HG02798 (cell line): ENCODE measurements at regions not wholly inside any gene's neighbourhood (a gene's known extent, or its start where the extent isn't known, plus 50 kb on each side); places are given as distances from the start of the nearest gene placed in this dataset.
A peak's percentile ranks its signal among the peaks of the same experiment; 100 is the strongest.

Experiments used
- ATAC-seq: cut with Tn5 transposase; IDR thresholded peaks from one replicate; pipeline ENCODE4 v1.9.1; 2021; ENCODE audit warnings: mild to moderate bottlenecking; ENCODE audit not compliant: unreplicated experiment, poor library complexity

GRCh38 chr2:204218040-204218439, 281.5 kb downstream of the ICOS start:
- ATAC-seq, result no peak

- ATAC-seq, result no peak
Measured at GRCh38 chr2:204219196-204219595, 282.6 kb downstream of the ICOS start.

GRCh38 chr2:204220896-204221295, 284.3 kb downstream of the ICOS start:
- no peak for ATAC-seq

- no peak for ATAC-seq
Measured at GRCh38 chr2:204223046-204223445, 286.5 kb downstream of the ICOS start.

- no peak for ATAC-seq
Measured at GRCh38 chr2:204223544-204223943, 287.0 kb downstream of the ICOS start.

GRCh38 chr2:204225671-204226073, 289.1 kb downstream of the ICOS start:
- ATAC-seq, result no peak

GRCh38 chr2:204226305-204226880, 289.8 kb downstream of the ICOS start:
- no peak for ATAC-seq

GRCh38 chr2:204228169-204228886, 291.8 kb downstream of the ICOS start:
- no peak for ATAC-seq

- ATAC-seq, result no peak
Measured at GRCh38 chr2:204234248-204234647, 297.7 kb downstream of the ICOS start.

GRCh38 chr2:204234879-204235278, 298.3 kb downstream of the ICOS start:
- ATAC-seq, result no peak

- no peak for ATAC-seq
Measured at GRCh38 chr2:204237416-204237815, 300.9 kb downstream of the ICOS start.

GRCh38 chr2:204239411-204240165, 303.0 kb downstream of the ICOS start:
- ATAC-seq, result no peak

- no peak for ATAC-seq
Measured at GRCh38 chr2:204240961-204241360, 304.3 kb upstream of the PARD3B start.

- no peak for ATAC-seq
Measured at GRCh38 chr2:204249437-204249836, 295.8 kb upstream of the PARD3B start.

GRCh38 chr2:204250692-204251091, 294.6 kb upstream of the PARD3B start:
- ATAC-seq, result no peak

- peak; percentile 61 for ATAC-seq
Measured at GRCh38 chr2:204251158-204251997, 293.9 kb upstream of the PARD3B start.

- no peak for ATAC-seq
Measured at GRCh38 chr2:204251998-204252376, 293.3 kb upstream of the PARD3B start.

- no peak for ATAC-seq
Measured at GRCh38 chr2:204255071-204255470, 290.2 kb upstream of the PARD3B start.

- no peak for ATAC-seq
Measured at GRCh38 chr2:204255526-204255925, 289.7 kb upstream of the PARD3B start.

GRCh38 chr2:204257781-204258180, 287.5 kb upstream of the PARD3B start:
- no peak for ATAC-seq

GRCh38 chr2:204258890-204259289, 286.4 kb upstream of the PARD3B start:
- no peak for ATAC-seq
